ENCODE measurements at regions not wholly inside any gene's neighbourhood (a gene's known extent, or its start where the extent isn't known, plus 50 kb on each side); places are given as distances from the start of the nearest gene placed in this dataset.

DNA sequence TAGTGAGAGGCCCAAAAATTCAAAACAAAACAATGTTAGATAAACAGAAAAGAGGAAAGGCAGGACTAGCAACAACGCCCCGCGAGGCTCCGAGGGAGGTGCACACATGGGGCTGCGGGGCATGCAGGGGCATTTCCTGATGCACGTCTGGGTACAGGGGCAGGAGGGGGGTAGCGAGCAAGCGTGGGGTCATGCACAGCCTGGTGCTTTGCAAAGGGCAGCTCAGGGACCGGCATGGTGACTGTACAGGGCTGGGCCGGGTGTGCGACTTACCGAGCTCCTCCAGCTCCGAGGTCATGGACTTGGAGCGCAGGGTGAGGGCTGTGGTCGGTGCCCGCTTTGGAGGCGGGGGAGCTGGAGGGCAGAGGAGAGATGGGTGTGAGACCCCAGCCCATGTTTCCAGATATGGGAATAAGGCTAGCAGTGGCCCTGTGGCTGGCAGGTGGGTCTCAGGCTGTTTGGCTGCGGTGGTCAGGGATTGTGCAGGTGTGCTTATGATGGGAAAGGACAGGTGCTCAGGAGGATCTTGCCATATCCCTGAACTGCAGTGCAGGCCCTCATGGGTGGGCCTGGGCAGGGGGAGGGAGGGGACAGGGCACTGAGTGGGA is 103.7 kb downstream of the CTTN start:
- no peak for DNase-seq

DNA sequence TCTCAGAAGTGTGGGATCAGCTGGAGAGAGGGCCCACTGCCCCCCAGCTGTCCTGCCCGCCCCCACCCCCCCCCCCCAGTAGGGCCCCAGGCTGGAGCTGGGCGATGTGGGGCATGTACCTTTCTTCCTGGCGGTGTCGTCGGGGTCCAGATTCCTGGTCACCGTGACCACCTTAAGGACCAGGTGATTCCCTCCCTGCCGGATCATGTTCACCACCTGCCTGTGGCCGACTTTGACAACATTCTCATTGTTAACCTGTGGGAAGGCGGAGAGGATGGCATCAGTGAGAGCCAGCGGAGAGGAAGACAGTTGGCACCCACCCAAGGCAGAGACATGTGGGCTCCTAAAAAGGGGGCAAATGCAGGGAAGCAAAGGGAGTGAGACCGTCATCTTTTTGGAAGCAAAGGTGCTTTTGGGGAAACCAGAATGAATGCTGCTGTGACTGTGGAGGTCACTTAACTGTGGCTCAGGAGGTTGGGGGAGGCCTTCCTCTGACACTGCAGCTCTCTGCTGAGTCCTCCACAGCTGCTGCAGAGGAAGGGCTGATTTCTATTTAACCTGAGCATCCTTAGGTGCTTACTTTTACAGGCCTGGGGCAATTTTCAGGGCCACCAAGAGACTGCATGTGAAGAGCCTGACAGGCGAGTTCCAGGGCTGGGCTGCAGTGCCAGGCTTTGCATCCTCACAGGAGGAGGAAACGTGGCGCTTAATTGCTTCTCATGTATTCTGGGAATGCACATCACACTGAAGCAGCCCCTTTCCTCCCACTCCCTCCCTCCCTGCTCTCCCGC is 104.5 kb downstream of the CTTN start:
- no peak for DNase-seq

DNA sequence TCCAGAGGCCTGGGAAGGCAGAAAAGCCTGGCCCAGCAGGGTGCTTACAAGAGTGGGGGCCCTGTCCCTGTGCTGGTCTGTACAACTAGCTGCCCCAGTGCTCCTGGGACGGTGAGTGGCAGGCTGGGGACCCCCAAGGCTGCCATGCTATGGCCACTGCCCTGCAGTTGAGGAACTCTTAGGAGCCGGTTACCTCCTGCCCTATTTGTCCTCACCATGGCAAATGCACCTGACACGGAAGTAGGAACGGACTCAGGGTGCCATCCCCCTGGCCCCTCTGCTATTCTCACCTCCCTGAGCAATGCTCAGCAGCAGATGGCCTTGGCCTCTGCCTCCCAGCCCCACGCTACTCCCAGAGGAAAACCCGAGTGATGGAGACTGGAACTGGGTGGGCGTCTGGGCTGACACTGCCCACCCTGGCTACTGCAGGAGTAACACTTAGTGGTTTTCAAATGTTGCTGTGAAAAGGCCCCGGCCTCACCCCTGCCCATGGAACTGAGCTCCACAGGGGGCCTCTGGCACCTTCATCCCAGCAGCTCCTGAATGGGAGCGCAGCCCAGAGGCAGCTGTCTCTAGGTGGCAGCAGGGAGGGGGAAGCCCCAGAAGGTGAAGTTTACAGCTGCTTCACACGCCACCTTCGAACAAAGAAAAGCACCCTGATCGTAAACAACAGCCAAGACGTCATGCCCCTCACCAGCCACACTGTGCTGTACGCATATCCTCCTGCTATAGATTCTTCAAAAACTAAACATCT is 105.3 kb downstream of the CTTN start:
- no peak for DNase-seq

DNA sequence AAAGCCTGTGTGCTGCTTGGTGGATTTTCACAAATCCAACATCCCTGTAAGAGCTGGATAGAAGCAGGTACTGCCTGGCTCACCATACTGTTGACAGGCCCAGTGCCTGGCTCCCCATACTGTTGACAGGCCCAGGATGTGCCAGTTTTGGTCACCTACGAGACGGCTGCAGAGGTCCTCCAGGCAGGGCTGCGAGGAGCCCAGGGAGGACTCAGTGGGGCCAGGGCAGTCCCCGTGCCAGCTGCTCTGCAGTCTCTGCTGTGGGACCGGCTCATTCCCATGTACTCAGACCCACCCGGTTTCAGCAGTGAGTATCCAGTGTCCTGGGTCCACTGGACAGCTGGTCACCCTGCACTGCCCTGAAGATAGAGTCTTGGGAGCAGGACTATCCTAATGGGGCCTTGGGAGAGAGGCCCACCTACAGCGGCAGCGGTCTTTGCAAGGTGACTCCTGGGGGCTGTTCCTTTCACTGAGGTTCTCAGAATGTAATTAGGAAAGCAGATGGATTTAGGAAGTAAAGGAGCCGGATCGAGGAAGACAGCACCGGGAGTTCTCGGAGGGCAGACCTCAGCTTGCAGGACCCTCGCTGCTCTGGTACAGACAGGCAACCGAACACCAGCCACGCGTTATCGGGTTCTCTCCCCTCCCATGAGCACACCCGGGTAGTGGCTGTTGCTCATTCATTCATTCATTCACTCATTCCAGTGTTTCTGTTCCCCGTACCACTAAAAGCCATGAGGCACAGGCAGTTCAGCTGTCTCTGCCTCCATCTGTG is 106.1 kb downstream of the CTTN start:
- DNase-seq: no peak

DNA sequence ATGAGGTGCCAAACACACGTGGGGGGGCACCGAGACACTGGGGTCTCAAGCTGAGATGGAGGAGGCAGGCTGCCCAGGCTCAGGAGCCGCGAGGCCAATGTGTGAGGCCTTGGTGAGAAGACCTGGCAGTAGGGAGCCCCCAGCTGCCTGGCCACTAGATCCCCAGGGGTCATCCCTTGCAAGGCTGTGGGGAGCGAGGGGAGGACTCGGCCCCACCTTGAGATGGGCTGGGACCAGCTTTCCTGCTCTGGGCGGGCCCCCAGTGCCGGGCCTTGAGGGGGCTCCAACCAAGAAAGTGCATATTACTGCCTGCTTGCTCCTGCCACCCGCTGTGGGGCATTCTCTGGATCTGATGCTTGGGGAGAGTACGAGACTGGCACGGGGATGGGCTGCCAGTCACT is 107.0 kb downstream of the CTTN start:
- no peak for DNase-seq

DNA sequence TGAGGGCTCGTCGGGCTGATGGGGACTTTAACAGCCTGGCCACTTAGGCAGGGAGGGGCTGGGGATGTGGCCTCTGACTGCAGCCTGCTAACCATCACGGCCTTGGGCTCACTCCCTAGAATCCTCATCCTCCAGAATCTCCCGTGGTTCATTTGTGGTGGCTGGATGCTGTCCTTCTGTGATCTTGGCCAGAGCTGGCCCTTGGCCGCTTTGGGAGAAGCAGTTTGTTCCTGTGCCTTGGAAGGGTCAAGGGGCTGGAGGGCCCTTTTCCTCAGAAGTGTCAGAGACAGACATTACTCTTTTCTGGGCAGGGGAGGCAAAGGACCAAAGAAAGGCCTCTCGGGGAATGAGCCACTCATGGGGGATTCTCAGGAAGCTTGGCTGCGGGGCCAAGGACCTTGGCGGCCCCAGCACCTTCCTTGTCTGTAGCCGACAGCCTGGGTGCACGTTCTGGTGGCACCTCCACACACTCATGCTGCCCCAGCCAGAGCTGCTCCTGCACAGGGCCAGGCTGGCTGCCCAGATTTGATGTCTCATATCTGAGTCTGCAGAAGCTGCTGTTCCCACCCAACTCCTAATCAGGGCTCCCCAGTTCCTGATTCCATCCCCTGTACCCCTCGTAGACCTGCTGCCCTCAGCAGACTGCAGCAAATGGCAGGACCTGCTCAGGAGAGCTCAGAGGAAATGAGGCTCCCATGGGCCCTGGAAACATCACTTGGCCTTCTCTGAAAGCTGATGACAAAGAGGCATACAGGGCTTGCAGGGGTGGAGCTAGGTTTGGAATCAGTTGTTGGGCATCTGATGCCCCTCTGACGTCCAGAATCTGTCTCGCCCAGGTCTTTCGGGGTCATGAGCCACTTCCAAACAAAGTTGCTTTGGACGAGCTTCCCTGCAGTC is 107.7 kb downstream of the CTTN start:
- DNase-seq: no peak

DNA sequence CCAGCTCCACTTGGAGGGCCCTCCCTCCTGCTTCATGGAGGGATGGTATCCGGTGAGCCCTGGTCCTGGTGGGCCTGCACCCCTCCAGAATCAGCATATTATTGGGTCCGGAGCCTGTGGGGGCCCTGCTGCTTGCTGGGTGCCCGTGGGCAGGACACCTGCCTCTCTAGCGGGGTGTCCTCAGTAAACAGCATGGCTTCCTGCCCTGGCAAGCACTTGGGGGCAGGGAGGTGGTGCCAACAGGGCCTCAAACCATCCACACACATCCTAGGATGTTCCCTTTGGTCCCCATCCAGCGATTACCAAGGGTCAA is 108.3 kb downstream of the CTTN start:
- no peak for DNase-seq

DNA sequence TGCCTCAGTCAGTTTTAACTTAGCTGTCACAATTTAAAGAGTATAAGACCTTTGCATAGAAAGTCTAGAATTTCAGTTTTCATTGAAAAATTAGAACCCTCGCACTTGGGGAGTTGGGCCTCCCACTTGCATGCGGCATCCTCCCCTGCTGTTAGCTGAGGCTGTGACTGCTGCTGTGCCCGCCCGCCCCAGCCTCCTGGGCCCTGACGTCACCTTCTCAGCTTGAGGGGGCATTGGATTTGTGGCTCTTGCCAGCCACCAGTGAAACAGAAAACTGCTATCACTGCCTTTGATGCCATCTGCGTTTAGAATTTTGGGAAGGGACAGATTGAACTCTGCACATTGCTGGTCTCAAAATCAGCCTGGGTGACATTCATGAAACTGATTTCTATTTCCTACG is 108.7 kb downstream of the CTTN start:
- DNase-seq: no peak

DNA sequence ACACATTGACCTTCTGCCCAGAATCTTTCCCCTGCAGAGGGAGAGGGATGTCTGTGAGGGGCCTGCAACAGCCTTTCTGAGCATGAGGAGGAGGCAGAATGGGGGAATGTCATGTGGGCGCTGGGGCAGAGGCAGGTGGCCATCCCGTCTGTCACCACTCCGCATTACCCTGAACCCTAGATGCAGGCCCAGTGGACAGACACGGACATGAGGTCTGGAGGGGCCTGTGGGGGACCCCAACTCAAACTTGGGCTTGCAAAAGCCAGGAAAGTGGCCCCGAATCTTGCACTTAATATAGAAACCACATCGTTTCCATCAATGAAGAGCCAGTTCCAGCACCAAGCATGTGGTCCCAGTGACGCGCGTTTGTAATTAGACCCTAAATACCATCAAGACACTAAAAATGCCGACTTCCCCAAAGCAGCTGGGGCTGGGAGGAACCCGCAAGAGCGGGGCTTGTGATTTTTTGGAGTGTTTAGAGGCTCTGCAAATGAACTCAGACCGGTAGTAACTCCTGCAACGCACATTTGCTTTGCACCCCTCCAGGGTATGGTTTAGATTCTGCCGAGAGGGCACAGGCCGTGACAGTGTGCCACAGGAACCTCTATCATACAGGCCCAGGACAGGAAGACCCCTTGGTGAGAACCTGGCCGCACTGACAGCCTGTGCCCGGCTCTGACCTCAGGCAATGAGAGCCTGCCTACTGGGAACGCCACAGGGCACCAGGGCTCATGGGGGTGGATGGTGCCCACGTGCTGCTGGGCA is 109.3 kb downstream of the CTTN start:
- no peak for DNase-seq

DNA sequence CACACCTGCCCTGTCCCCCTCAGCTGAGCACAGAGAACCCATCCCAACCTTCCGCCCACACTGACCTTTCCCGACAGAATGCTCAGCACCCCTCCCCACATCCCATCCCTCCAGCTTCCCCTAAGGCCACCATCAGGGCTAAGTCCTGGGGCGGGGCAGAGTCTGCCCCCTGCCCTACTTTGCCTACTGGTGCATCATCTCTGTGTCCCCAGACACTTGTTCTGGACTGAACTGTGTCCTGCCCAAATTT is 109.8 kb downstream of the CTTN start:
- DNase-seq: no peak

DNA sequence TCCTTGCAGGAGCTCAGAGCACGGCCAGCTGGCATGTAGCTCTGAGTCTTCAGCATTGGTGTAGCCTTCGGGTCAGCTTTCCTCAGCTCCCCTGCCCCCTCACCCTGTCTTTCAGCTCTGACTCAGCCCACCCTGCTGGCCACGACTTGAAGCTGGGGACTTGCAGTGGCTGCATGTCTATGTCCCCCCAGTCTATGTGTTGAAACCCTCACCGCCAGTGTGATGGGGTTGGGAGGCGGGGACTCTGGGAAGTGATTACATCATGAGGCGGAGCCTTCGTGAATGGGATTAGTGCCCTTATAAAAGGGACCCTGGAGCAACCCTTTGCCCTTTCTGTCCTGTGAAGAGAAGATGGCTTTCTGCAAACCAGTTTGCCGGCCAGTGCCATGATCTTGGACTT is 111.1 kb downstream of the CTTN start:
- DNase-seq: no peak

DNA sequence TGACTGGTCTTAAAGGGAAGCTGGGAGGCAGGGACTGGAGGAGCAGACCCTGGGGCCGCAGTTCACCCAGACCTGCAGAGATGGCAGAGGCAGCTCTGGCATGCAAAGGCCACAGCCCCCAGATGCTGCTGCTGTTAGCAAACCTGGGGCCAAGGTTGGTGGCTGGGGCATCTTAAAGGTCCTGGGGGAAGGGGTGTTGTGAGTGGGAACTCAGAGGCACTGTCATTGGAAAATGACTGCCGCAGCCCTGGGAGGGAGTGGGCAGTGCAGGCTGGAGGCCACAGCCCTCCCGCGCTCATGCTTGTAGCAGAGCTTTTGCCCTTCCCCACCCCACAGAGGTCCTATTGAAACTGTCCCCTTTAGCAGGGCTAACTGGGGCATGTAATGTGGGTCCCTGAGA is 111.8 kb downstream of the CTTN start:
- DNase-seq: no peak

DNA sequence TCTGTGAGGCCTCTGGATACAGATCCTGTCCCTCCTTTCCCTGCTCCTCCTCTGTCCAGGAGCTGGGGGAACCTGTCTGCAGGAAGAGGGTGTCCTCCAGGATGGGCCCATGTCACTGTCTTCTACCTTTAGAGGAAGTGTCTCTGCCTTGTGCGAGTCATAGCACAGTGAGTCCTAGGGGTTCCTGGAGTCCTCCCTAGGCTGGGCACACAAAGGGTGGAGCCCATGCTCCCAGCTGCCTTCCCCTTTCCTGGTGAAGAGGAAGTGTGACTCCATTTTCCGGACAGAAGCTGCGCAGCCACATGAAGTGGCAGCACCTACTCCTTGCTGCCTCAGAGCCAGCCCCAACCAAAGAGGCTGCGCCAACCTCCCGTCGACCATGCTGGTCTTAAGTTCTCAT is 112.2 kb downstream of the CTTN start:
- no peak for DNase-seq

DNA sequence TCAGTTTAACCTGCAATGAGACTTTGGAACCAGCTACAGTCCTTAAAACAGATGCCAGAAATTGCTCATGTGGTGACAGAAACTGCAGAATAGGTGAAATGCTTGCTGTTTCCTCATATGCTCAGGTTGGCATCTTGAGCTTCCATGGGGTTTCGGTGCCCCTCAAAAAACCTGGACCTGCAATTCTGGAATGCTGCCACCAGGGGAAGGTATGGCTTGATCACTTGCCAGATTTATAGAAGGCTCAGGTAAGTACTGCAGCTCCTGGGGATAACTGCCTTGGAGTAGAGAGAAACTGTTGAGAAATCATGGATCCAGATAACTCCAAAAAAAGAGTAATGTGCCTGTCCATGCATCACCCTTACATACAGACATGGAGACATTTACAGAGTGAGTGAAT is 113.0 kb downstream of the CTTN start:
- no peak for DNase-seq

DNA sequence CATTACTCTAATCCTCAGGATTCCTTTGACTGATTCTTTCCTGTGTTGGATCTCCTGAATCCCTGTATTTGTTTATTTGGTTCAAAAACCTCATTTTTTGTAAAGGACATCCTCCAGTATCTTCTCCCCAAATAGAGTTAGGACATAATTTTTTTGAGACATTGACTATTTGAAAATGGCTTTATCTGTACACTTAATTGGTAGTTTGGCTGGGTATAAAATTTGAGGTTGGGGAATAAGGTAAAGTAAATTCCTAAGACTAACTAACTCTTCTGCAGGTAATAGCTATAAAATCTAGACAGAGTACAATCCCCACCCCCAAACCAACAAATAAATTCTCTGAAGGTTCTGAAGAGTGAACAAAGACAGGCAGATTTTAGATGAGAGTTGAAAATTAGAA is 114.4 kb downstream of the CTTN start:
- DNase-seq: no peak

DNA sequence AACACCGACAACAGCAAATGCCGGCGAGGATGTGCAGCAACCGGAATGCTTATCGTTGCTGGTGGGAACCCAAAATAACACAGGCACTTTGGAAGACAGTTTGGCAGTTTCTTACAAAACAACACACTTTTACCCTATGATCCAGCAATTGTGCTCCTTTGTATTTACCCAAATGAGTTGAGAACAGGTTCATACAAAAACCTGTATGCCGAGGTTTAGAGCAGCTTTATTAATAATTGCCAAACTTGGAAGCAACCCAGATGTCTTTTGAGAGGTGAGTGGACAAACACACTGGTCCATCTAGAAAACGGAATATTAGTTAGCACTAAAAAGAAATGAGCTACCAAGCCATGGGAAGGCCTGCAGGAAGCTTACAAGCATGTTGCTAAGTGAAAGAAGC is 118.9 kb downstream of the CTTN start:
- DNase-seq: no peak

DNA sequence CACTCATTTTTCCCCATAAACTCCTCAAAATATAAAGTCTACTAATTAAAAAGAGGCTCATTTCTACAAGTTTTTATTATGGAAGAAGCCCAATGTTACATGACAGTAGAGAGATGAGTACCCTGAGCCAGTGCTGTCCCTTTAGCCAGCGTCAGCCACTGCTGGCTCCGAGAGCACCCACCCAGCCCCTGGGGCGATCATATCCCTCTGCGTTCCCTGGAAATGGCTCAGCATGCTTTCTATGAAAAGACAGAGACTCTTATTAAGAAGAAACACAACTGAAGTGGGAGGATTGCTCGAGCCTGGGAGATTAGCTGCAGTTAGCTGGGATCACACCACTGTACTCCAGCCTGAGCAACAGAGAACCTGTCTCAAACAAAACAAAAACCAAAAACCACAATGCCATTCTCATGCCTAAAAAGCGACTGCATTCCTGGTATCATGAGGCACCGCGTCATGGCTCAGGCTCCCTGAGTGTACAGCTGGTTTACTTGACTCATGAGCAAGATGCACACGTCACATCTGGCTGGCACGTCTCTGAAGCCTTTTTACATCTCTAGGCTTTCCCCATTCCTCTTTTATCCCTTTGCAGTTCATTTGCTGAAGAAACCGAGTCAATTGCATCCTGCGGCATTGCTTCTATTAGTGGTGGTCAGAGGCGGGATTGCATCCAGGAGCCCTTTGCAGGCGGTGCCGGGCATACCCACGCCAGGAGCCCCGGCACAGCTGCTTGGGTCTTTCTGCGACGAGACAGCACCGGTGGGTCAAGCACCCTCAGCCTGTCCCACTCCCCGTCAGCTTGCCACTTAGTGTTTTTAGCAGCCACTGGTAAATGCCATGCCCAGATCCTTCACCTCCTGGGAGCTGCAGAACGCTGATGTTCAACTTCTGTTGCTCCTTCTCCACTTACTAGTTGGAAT is 119.9 kb downstream of the CTTN start:
- no peak for DNase-seq

DNA sequence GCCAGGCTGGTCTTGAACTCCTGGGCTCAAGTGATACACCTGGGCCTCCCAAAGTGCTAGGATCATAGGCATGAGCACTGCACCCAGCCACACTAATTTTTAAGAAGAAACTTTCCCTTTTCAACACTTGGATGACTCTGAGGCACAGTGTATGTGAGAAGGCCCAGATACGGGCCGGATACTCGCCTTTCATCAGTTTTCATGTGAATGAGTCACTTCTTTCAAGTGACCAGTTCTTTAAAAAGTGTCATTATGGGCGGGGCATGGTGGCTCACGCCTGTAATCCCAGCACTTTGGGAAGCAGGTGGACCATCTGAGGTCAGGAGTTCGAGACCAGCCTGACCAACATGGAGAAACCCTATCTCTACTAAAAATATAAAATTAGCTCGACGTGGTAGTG is 120.8 kb downstream of the CTTN start:
- no peak for DNase-seq

DNA sequence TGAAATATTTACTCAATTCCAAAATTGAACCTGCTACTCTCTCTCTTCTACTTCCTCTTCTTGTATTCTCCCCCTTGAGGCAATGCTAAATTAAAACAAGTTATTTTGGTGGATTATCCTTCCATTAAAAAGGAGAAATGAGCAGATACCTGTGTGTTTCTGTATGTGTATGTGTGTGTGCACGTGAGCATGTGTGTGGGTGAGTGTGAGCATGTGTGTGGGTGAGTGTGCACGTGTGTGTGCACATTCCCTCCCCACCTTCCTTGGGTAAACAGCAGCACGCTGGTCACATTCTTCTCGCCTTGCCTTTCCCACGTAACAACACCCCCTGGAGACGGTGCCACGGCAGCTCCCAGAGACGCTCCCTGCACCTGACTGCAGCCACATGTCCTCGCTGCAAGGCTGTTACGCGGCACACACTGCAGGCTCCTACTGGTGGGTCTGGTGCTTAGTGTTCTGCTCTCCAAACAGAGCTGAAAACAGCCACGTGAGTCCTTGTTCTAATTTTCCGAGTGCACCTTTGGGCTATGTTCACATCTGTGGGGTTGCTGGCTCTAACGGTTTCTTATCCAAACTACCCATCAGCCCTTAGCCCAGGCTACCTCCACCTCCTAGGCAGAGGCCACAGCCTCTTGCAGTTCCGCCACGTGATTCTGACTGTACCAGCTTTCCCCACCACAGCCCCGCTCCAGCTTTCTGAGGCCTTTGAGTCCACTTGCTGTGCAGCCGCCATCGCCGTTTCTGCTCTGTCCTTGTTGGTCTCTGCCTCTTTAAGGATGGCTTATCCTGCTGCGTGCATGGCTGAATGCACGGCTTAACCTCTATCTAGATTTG is 123.4 kb downstream of the CTTN start:
- no peak for DNase-seq

DNA sequence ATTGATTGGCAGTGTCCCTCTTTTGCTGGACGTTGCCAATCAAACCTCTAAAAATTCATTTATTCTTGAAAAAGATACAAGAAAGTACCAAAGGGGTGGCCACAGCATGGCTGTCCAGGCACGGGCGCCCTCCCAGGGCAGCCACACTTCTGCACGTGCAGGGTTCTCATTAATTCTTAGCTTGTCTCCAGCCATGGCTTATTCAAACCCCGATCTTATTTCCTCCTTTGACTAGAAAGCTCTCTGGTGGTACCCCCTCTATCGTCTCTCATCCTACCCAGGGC is 123.9 kb downstream of the CTTN start:
- DNase-seq: no peak
